ENCODE measurements at regions not wholly inside any gene's neighbourhood (a gene's known extent, or its start where the extent isn't known, plus 50 kb on each side); places are given as distances from the start of the nearest gene placed in this dataset.

GRCh38 chr22:49023161-49023878 lies 804.4 kb downstream of the BRD1 start:
- no peak overlapping the region for H3K23ac ChIP-seq (ENCODE audit: low read depth, low read length)
- H2AK5ac ChIP-seq (ENCODE audit: low read depth, low read length): no peak overlapping the region
- ChIA-PET CTCF (no interaction called here), POLR2A (ENCODE audit: unreplicated experiment) (no interaction called here)
- in situ Hi-C loops (cut with MboI; ENCODE audit: low sequenced_read_pairs): no loop called here
- H2AK9ac ChIP-seq (replicated peaks; ENCODE audit: low read depth, low read length, poor library complexity): peak overlapping the region; percentile 28
- H3K9me1 ChIP-seq (ENCODE audit: insufficient read depth, low read length): no peaks in the 10 kb centered on the region
- intact Hi-C loops (cut with micrococcal nuclease): no loop called here
- no peak for DNase-seq
- H2AFZ ChIP-seq (replicated peaks; ENCODE audit: low read length, poor library complexity): no peak overlapping the region
- dilution Hi-C loops (cut with HindIII; ENCODE audit: low sequenced_read_pairs, unreplicated experiment): no loop called here
- H2BK5ac ChIP-seq (ENCODE audit: low read depth, low read length, poor library complexity, severe bottlenecking): no peak overlapping the region
- H3K56ac ChIP-seq (ENCODE audit: extremely low read depth, insufficient read depth, low read length): no peak overlapping the region
- no peaks in the 10 kb centered on the region for H3K4me1 ChIP-seq (ENCODE audit: control insufficient read depth, insufficient read depth, low read length)
- H4K20me1 ChIP-seq (ENCODE audit: insufficient read depth, low read length): no peaks in the 10 kb centered on the region
- no peak overlapping the region for H3K14ac ChIP-seq (replicated peaks; ENCODE audit: low read depth, low read length)
- H3K18ac ChIP-seq (ENCODE audit: low read depth, low read length): no peak overlapping the region
- no peak overlapping the region for H3K4ac ChIP-seq (ENCODE audit: low read depth, low read length)
- no peak overlapping the region for H4K5ac ChIP-seq (ENCODE audit: low read depth, low read length)
- no peak overlapping the region for H2BK120ac ChIP-seq (ENCODE audit: low read depth, low read length)
- H4K8ac ChIP-seq (ENCODE audit: low read depth in 2 of 2, low read length in 2 of 2): no peak overlapping the region
- no peak overlapping the region for H3K4me2 ChIP-seq (ENCODE audit: low read depth, low read length)
- no peaks in the 10 kb centered on the region for H3K36me3 ChIP-seq (ENCODE audit: control insufficient read depth, insufficient read depth, low read length)
- no peak overlapping the region for H4K91ac ChIP-seq (ENCODE audit: insufficient read depth, low read depth, low read length)
- H2BK20ac ChIP-seq (ENCODE audit: low read depth, low read length): no peak overlapping the region
- no peak overlapping the region for H3K27ac ChIP-seq (ENCODE audit: insufficient read depth, low read length)
- no peaks in the 10 kb centered on the region for H3K79me1 ChIP-seq (ENCODE audit: low read depth in 1 of 2, low read length in 2 of 2)
- BruUV-seq (replicated peaks): no TSS peak
- no peak overlapping the region for H3K4me3 ChIP-seq (ENCODE audit: insufficient read depth, low read depth, low read length)
- no peak overlapping the region for H3K9ac ChIP-seq (ENCODE audit: low read depth, low read length)
- WGBS, 2 experiments (ENCODE audit: extremely low coverage in 2 of 2, insufficient read length in 1 of 2): 73% methylated on average over 6 of the region's 22 CpGs; no CpG with 5 or more reads in 1 of the 2 experiments
- peaks cover 67% of the 10 kb centered on the region for H3K9me3 ChIP-seq (ENCODE audit: control insufficient read depth, insufficient read depth, low read length)
- H3K27me3 ChIP-seq (ENCODE audit: control insufficient read depth, insufficient read depth, low read length): no peaks in the 10 kb centered on the region
- ATAC-seq (ENCODE audit: low read depth): no peak
- TF ChIP-seq SMC3 (IDR thresholded peaks at IDR 0.05; ENCODE audit: low read depth, low read length): no peak
- TF ChIP-seq CEBPB (IDR thresholded peaks at IDR 0.05; ENCODE audit: low read depth, low read length): no peak
- no peak for TF ChIP-seq FOS (IDR thresholded peaks at IDR 0.05; ENCODE audit: low read depth, low read length)
- H2BK15ac ChIP-seq (ENCODE audit: low read depth, low read length): no peak overlapping the region

Measured in IMR-90 (cell line).